ENCODE measurements at regions not wholly inside any gene's neighbourhood (a gene's known extent, or its start where the extent isn't known, plus 50 kb on each side); places are given as distances from the start of the nearest gene placed in this dataset. TPM values are rescaled to one million over a fixed set of nuclear protein-coding genes. Genes with fewer than 3 reads are reported as not detected.

- TF ChIP-seq ARID4B (CRISPR knock-in tag; IDR thresholded peaks at IDR 0.05) (no peak), ZNF12 (CRISPR knock-in tag; IDR thresholded peaks at IDR 0.05) (no peak)
Measured at GRCh38 chr2:138830547-138830946, 50.4 kb upstream of the NXPH2 start (continued).

Small RNAs in the stretch of these regions (small RNA-seq; reads per million reads assigned to genes)
- gene RF00139: not detected
- gene RN7SKP286: not detected
